B cell (primary cell): ENCODE measurements at regions not wholly inside any gene's neighbourhood (a gene's known extent, or its start where the extent isn't known, plus 50 kb on each side); places are given as distances from the start of the nearest gene placed in this dataset.

Experiments
- ATAC-seq: fragments of 200-7000 bp; cut with Tn5 transposase; one replicate; pipeline ENCODE4 v1.10.0; 2021; ENCODE audit warnings: low read depth, mild to moderate bottlenecking, moderate number of reproducible peaks, moderate library complexity
- CTCF ChIA-PET: fragments of 350-600 bp; sonication (Branson Sonifier 250); formaldehyde crosslinking; loops from one replicate; lab custom pipeline; 2021; ENCODE audit warnings: antibody characterized with exemption, inconsistent platforms; lab: Charles Lee
- POLR2A ChIA-PET: fragments of 350-600 bp; sonication (Branson Sonifier 250); formaldehyde crosslinking; loops from one replicate; lab custom pipeline; 2021; ENCODE audit warnings: antibody characterized with exemption; lab: Charles Lee
- DNase-seq: peaks from one replicate; pipeline ENCODE4 v3.0.0; 2013
- H2AFZ ChIP-seq: 2 replicates; pipeline ENCODE4 v1.6.1; 2012; ENCODE audit warnings: mild to moderate bottlenecking, low read depth, low read length; ENCODE audit not compliant: insufficient read depth, poor library complexity, severe bottlenecking
- H3K27ac ChIP-seq, 2 donors: 1 replicate in 1 of 2; 2 replicates in 1 of 2; pipeline ENCODE4 v1.5.1; 2012 to 2013; ENCODE audit warnings: low read length in 2 of 2, mild to moderate bottlenecking in 2 of 2, moderate library complexity in 1 of 2
- H3K27me3 ChIP-seq, 4 experiments: fragments of 200-600 bp in 1 of 4; sonication (generic) in 1 of 4; replicated peaks in 1 of 4; 1 replicate in 2 of 4; 2 replicates in 2 of 4; pipeline versions ENCODE4 v1.6.1 to v1.7.0; 2013 to 2016; ENCODE audit warnings: low read length in 3 of 4, mild to moderate bottlenecking in 2 of 4, mixed read lengths in 1 of 4, moderate library complexity in 1 of 4; ENCODE audit not compliant: insufficient read depth in 4 of 4, control insufficient read depth in 3 of 4; ENCODE audit errors: control extremely low read depth in 1 of 4
- H3K36me3 ChIP-seq, 2 experiments: replicated peaks in 1 of 2; 1 replicate in 1 of 2; 2 replicates in 1 of 2; pipeline versions ENCODE4 v1.6.1 to v1.7.1; 2013; ENCODE audit warnings: low read length in 1 of 2; ENCODE audit not compliant: insufficient read depth in 2 of 2, control insufficient read depth in 1 of 2; ENCODE audit errors: control extremely low read depth in 1 of 2, extremely low read depth in 1 of 2
- H3K4me1 ChIP-seq, 2 donors: fragments of 200-600 bp in 1 of 2; sonication (generic) in 1 of 2; 1 replicate in 1 of 2; 2 replicates in 1 of 2; pipeline versions ENCODE4 v1.5.1 to v1.6.1; 2013 to 2017; ENCODE audit warnings: low read length in 2 of 2; ENCODE audit not compliant: control insufficient read depth in 2 of 2, insufficient read depth in 2 of 2
- H3K4me2 ChIP-seq: replicated peaks from 2 replicates; pipeline ENCODE3; 2012; ENCODE audit warnings: mild to moderate bottlenecking, low read depth, low read length; ENCODE audit not compliant: poor library complexity, severe bottlenecking
- H3K4me3 ChIP-seq, 5 experiments: fragments of 200-600 bp in 1 of 5; sonication (generic) in 1 of 5; 1 replicate in 3 of 5; 2 replicates in 2 of 5; pipeline versions ENCODE4 v1.5.1 to v1.7.0; 2011 to 2016; ENCODE audit warnings: low read length in 4 of 5, mild to moderate bottlenecking in 4 of 5, low read depth in 2 of 5, control low read depth in 1 of 5, moderate library complexity in 1 of 5; ENCODE audit not compliant: insufficient read depth in 1 of 5; ENCODE audit errors: control extremely low read depth in 1 of 5, extremely low read depth in 1 of 5
- H3K79me2 ChIP-seq: fragments of 200-600 bp; sonication (generic); one replicate; pipeline ENCODE4 v1.6.0; 2016; ENCODE audit warnings: low read length; ENCODE audit not compliant: control insufficient read depth, insufficient read depth
- H3K9ac ChIP-seq: fragments of 200-600 bp; sonication (generic); 2 replicates; pipeline ENCODE4 v1.6.1; 2017; ENCODE audit warnings: mild to moderate bottlenecking, low read length, moderate library complexity
- H3K9me3 ChIP-seq, 3 donors: one replicate each; pipeline versions ENCODE4 v1.6.1 to v1.7.1; 2013; ENCODE audit warnings: low read length in 2 of 3; ENCODE audit not compliant: control insufficient read depth in 2 of 3, insufficient read depth in 1 of 3; ENCODE audit errors: control extremely low read depth in 1 of 3
- H4K20me1 ChIP-seq: 2 replicates; pipeline ENCODE4 v1.6.0; 2012; ENCODE audit warnings: mild to moderate bottlenecking, low read length; ENCODE audit not compliant: insufficient read depth, control insufficient read depth, poor library complexity, severe bottlenecking
- H3K27ac Mint-ChIP-seq: one replicate; pipeline ENCODE4 v1.8.0; 2021; ENCODE audit warnings: mixed read lengths
- H3K27me3 Mint-ChIP-seq: one replicate; pipeline ENCODE4 v1.8.0; 2021; ENCODE audit warnings: mixed read lengths
- H3K4me1 Mint-ChIP-seq: one replicate; pipeline ENCODE4 v1.8.0; 2021; ENCODE audit warnings: mixed read lengths
- H3K4me3 Mint-ChIP-seq: one replicate; pipeline ENCODE4 v1.8.0; 2021; ENCODE audit warnings: mixed read lengths
- H3K9me3 Mint-ChIP-seq: one replicate; pipeline ENCODE4 v1.8.0; 2022; ENCODE audit warnings: mixed read lengths; ENCODE audit not compliant: insufficient read depth
- CTCF ChIP-seq: fragments of 200-600 bp; IDR thresholded peaks from one replicate; pipeline ENCODE4 v1.8.0; 2022; ENCODE audit warnings: antibody characterized with exemption, mild to moderate bottlenecking
- EZH2 ChIP-seq: IDR thresholded peaks from 2 replicates; pipeline ENCODE4 v1.6.1; 2012; ENCODE audit warnings: borderline replicate concordance, low read depth, mild to moderate bottlenecking, moderate library complexity, low read length; ENCODE audit not compliant: insufficient read depth, poor library complexity, severe bottlenecking
- WGBS: methylation state at CpG from one replicate; pipeline ENCODE4 v1.1.5; 2013; ENCODE audit warnings: missing lambda C conversion rate; ENCODE audit not compliant: insufficient coverage; 5-methylcytosine and 5-hydroxymethylcytosine counted together
- intact Hi-C: fragments of 100-400 bp; cut with micrococcal nuclease; formaldehyde crosslinking; loops from one replicate; pipeline ENCODE4 v1.10.0; 2022

- Histone ChIP-seq H3K9me3 (peaks cover 0 to 4% (median 0%) of the 10 kb centered on the region in 3 donors), H3K4me3 (no peak overlapping the region), H3K4me1 (no peaks in the 10 kb centered on the region), H3K79me2 (no peaks in the 10 kb centered on the region), H3K4me2 (no peak overlapping the region), H3K9ac (no peak overlapping the region), H4K20me1 (no peaks in the 10 kb centered on the region), H3K27ac (no peak overlapping the region), H3K36me3 (no peaks in the 10 kb centered on the region), H3K27me3 (no peaks in the 10 kb centered on the region), H2AFZ (no peak overlapping the region)
- peaks cover 5% of the 10 kb centered on the region for H3K9me3 Mint-ChIP-seq
- WGBS: no CpG with 5 or more reads among the region's 2 CpGs
- CTCF ChIA-PET: no interaction called here
- H3K27me3 Mint-ChIP-seq: no peaks in the 10 kb centered on the region
- H3K27ac Mint-ChIP-seq: no peak overlapping the region
- ATAC-seq: no peak
- TF ChIP-seq EZH2 (no peak), CTCF (no peak)
- POLR2A ChIA-PET: no interaction called here
- intact Hi-C loops: no loop called here
- H3K4me1 Mint-ChIP-seq: no peaks in the 10 kb centered on the region
- DNase-seq: no peak
- H3K4me3 Mint-ChIP-seq: no peak overlapping the region
Measured at GRCh38 chr15:23890218-23890617, 203.1 kb upstream of the NDN start.

- Histone ChIP-seq H2AFZ (no peak overlapping the region), H3K4me3 (no peak overlapping the region), H3K36me3 (no peaks in the 10 kb centered on the region), H4K20me1 (no peaks in the 10 kb centered on the region), H3K27ac (no peak overlapping the region), H3K4me2 (no peak overlapping the region), H3K9ac (no peak overlapping the region), H3K79me2 (no peaks in the 10 kb centered on the region), H3K27me3 (no peaks in the 10 kb centered on the region), H3K9me3 (peaks cover 0 to 18% (median 0%) of the 10 kb centered on the region in 3 donors), H3K4me1 (no peaks in the 10 kb centered on the region)
- TF ChIP-seq EZH2 (no peak), CTCF (no peak)
- ATAC-seq (no peak), DNase-seq (no peak)
- 68% methylated on average over 6 of the region's 6 CpGs for WGBS
- intact Hi-C loops: no loop called here
- no peak overlapping the region for H3K27ac Mint-ChIP-seq
- H3K9me3 Mint-ChIP-seq: peaks cover 3% of the 10 kb centered on the region
- no peaks in the 10 kb centered on the region for H3K27me3 Mint-ChIP-seq
- CTCF ChIA-PET: no interaction called here
- no peak overlapping the region for H3K4me3 Mint-ChIP-seq
- POLR2A ChIA-PET: no interaction called here
- no peaks in the 10 kb centered on the region for H3K4me1 Mint-ChIP-seq
Measured at GRCh38 chr15:23897091-23897490, 210.0 kb upstream of the NDN start.
